SU-DHL-6 (cell line): ENCODE measurements at regions not wholly inside any gene's neighbourhood (a gene's known extent, or its start where the extent isn't known, plus 50 kb on each side); places are given as distances from the start of the nearest gene placed in this dataset.

ENCODE experiments used
- H2AFZ ChIP-seq: fragments of 200-600 bp; sonication (generic); 2 replicates; pipeline ENCODE4 v1.6.1; 2014; ENCODE audit warnings: low read depth, mild to moderate bottlenecking, moderate library complexity, mixed read lengths, antibody characterized with exemption, low read length; ENCODE audit not compliant: severe bottlenecking
- H3F3A ChIP-seq: fragments of 200-600 bp; shearing (Covaris generic); 2 replicates; pipeline ENCODE4 v1.6.0; 2016; ENCODE audit warnings: antibody characterized with exemption, mild to moderate bottlenecking; ENCODE audit not compliant: insufficient read depth
- H3K27ac ChIP-seq: fragments of 200-600 bp; sonication (generic); 2 replicates; pipeline ENCODE4 v1.5.1; 2016; ENCODE audit warnings: low read depth, mild to moderate bottlenecking, low read length, moderate library complexity, mixed read lengths
- H3K27me3 ChIP-seq: fragments of 200-600 bp; sonication (generic), shearing (Covaris generic); 2 replicates; pipeline ENCODE4 v1.6.0; 2014; ENCODE audit warnings: mild to moderate bottlenecking, low read length
- H3K36me3 ChIP-seq: fragments of 200-600 bp; sonication (generic); 2 replicates; pipeline ENCODE4 v1.6.1; 2014; ENCODE audit warnings: mild to moderate bottlenecking, low read length, mixed read lengths
- H3K4me2 ChIP-seq: fragments of 300-600, 200-600 bp; shearing (Covaris generic), sonication (generic); 2 replicates; pipeline ENCODE4 v1.6.0; 2014; ENCODE audit warnings: low read length, low read depth, mild to moderate bottlenecking; ENCODE audit not compliant: poor library complexity, severe bottlenecking
- H3K4me3 ChIP-seq: fragments of 200-600 bp; sonication (generic); 2 replicates; pipeline ENCODE4 v1.5.1; 2014; ENCODE audit warnings: antibody characterized with exemption, low read length, mild to moderate bottlenecking, mixed read lengths; ENCODE audit not compliant: insufficient read depth, poor library complexity, severe bottlenecking
- H3K79me2 ChIP-seq: fragments of 200-600 bp; sonication (generic); 2 replicates; pipeline ENCODE4 v1.6.1; 2014; ENCODE audit warnings: mild to moderate bottlenecking, low read length, moderate library complexity; ENCODE audit not compliant: insufficient read depth
- H3K9ac ChIP-seq: fragments of 200-600 bp; sonication (generic); 2 replicates; pipeline ENCODE4 v1.7.0; 2014; ENCODE audit warnings: mild to moderate bottlenecking, low read length
- H3K9me2 ChIP-seq: fragments of 200-600 bp; sonication (generic); replicated peaks from 2 replicates; pipeline ENCODE4 v1.6.1; 2014; ENCODE audit warnings: low read length; ENCODE audit not compliant: insufficient read depth
- H3K9me3 ChIP-seq: fragments of 200-600 bp; sonication (generic); 2 replicates; pipeline ENCODE4 v1.6.1; 2014; ENCODE audit warnings: low read length, mixed read lengths; ENCODE audit not compliant: insufficient read depth
- H4K20me1 ChIP-seq: fragments of 200-600 bp; sonication (generic); 2 replicates; pipeline ENCODE4 v1.6.1; 2014; ENCODE audit warnings: low read depth, mild to moderate bottlenecking, antibody characterized with exemption, low read length, moderate library complexity, mixed read lengths
- CTCF ChIP-seq: fragments of 200-600 bp; sonication (generic); IDR thresholded peaks from one replicate; pipeline ENCODE4 v1.5.1; 2017; ENCODE audit warnings: antibody characterized with exemption, mild to moderate bottlenecking, low read length, moderate library complexity; ENCODE audit not compliant: insufficient read depth, poor library complexity, severe bottlenecking
- EZH2phosphoT487 ChIP-seq: fragments of 200-600 bp; sonication (generic), shearing (Covaris generic); conservative IDR thresholded peaks from 2 replicates; pipeline ENCODE4 v1.6.1; 2018; ENCODE audit warnings: mild to moderate bottlenecking, antibody characterized with exemption, low read length, moderate library complexity, mixed read lengths

DNA sequence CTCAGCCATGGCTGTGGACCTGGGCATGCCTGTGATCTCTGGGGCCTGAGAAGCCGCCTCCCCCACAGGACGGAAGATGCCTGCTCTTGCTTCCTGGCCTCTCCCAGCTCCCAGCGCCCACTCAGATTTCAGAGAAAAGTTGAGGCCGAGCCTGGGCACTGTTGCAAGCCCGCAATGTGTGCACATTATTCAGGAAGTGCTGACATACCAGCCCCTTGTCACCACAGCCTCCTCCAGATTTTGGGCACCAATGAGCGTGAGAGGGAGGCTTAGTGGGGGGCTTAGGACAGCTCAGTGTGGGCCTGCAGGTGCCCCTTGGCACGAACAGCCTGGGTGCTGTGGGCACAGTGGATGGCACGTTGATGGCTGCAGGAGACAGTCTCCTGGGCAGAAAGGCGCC, 1400.9 kb upstream of the ALCAM start:
- no peaks in the 10 kb centered on the region for H3F3A ChIP-seq
- H3K79me2 ChIP-seq = no peaks in the 10 kb centered on the region
- no peaks in the 10 kb centered on the region for H3K36me3 ChIP-seq
- no peak for TF ChIP-seq CTCF
- TF ChIP-seq EZH2phosphoT487 = no peak
- no peak overlapping the region for H3K4me2 ChIP-seq
- no peak overlapping the region for H2AFZ ChIP-seq
- H3K4me3 ChIP-seq = no peak overlapping the region
- H3K9me3 ChIP-seq = no peaks in the 10 kb centered on the region
- H3K9ac ChIP-seq = no peak overlapping the region
- no peaks in the 10 kb centered on the region for H3K27me3 ChIP-seq
- no peaks in the 10 kb centered on the region for H3K9me2 ChIP-seq
- no peak overlapping the region for H3K27ac ChIP-seq
- H4K20me1 ChIP-seq = no peaks in the 10 kb centered on the region

DNA sequence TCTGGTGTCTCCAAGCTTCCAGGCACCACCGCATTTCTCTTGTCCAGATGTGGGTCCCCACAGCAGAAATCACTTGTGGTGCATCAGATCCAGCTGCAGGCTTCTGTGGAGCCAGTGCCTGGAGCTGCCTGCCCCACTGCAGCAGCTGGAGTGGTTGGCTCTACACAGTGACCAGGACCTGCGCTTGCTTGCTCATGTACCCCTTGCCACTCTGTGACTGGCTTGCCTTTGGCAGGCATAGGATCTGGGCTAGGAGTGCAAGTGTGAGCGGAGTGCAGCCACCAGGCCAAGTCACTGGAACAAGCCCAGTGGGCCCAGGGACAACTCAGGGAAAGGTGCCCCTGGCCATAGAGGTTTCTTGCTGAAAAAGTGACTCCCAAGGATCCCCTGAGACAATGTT, 1400.0 kb upstream of the ALCAM start:
- Histone ChIP-seq H3K4me3 (no peak overlapping the region), H3K9me2 (no peaks in the 10 kb centered on the region), H3K27ac (no peak overlapping the region), H3K9me3 (no peaks in the 10 kb centered on the region), H3K9ac (no peak overlapping the region), H3F3A (no peaks in the 10 kb centered on the region), H2AFZ (no peak overlapping the region), H3K4me2 (no peak overlapping the region), H3K36me3 (no peaks in the 10 kb centered on the region), H3K79me2 (no peaks in the 10 kb centered on the region), H3K27me3 (no peaks in the 10 kb centered on the region), H4K20me1 (no peaks in the 10 kb centered on the region)
- TF ChIP-seq CTCF = no peak
- no peak for TF ChIP-seq EZH2phosphoT487

GRCh38 chr3:103968131-103968530, 1398.6 kb upstream of the ALCAM start:
- H3K4me2 ChIP-seq = no peak overlapping the region
- H3K9me2 ChIP-seq = no peaks in the 10 kb centered on the region
- H4K20me1 ChIP-seq = no peaks in the 10 kb centered on the region
- H3F3A ChIP-seq = no peaks in the 10 kb centered on the region
- no peak overlapping the region for H3K27ac ChIP-seq
- H3K79me2 ChIP-seq = no peaks in the 10 kb centered on the region
- H3K9me3 ChIP-seq = no peaks in the 10 kb centered on the region
- no peak overlapping the region for H3K9ac ChIP-seq
- no peak overlapping the region for H3K4me3 ChIP-seq
- H3K36me3 ChIP-seq = no peaks in the 10 kb centered on the region
- TF ChIP-seq CTCF (no peak), EZH2phosphoT487 (no peak)
- no peaks in the 10 kb centered on the region for H3K27me3 ChIP-seq
- H2AFZ ChIP-seq = no peak overlapping the region

DNA sequence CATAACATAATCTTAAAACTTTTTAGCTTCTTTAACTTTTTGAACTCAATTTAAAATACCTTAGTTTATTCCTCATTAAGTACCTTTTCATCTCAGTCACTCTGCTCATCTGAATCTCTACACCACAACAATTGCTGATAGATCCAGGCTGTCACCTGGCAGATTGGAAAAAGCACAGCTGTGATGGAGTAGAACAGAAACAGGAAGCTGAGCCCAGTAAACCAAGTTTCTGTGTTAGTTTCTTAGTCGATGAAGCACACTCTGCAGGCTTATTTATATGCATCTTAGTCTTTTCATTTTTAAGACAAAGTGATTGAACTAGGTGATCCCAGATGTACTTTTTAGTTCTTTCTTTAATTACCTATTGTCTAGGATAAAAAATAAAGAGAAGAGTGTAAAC, 1398.0 kb upstream of the ALCAM start:
- Histone ChIP-seq H3K36me3 (no peaks in the 10 kb centered on the region), H3K4me3 (no peak overlapping the region), H3K27ac (no peak overlapping the region), H3F3A (no peaks in the 10 kb centered on the region), H3K4me2 (no peak overlapping the region), H3K9ac (no peak overlapping the region), H3K9me3 (no peaks in the 10 kb centered on the region), H3K79me2 (no peaks in the 10 kb centered on the region), H3K27me3 (no peaks in the 10 kb centered on the region), H3K9me2 (no peaks in the 10 kb centered on the region), H4K20me1 (no peaks in the 10 kb centered on the region), H2AFZ (no peak overlapping the region)
- TF ChIP-seq CTCF (no peak), EZH2phosphoT487 (no peak)
